IMR-90 (cell line): ENCODE measurements at regions not wholly inside any gene's neighbourhood (a gene's known extent, or its start where the extent isn't known, plus 50 kb on each side); places are given as distances from the start of the nearest gene placed in this dataset.

Source experiments
- ATAC-seq: fragments of 200-7000 bp; cut with Tn5 transposase; 2 replicates; pipeline ENCODE4 v1.9.1; 2020; ENCODE audit warnings: low read depth, mild to moderate bottlenecking, moderate library complexity
- BruUV-seq: library from RNA; stranded (reverse); fragments of 400-500 nt; replicated peaks from 2 replicates; lab custom pipeline; 2021; lab: Mats Ljungman, UMichigan
- CTCF ChIA-PET: fragments of 300-600 bp; formaldehyde crosslinking; extraction: SDS; loops from one replicate; lab custom pipeline; 2021; ENCODE audit warnings: antibody characterized with exemption; lab: Yijun Ruan, JAX
- POLR2A ChIA-PET: fragments of 300-600 bp; sonication (Branson Sonifier 250); formaldehyde crosslinking; loops from one replicate; lab custom pipeline; 2022; ENCODE audit warnings: antibody characterized with exemption; ENCODE audit not compliant: unreplicated experiment; lab: Charles Lee
- DNase-seq: peaks from one replicate; pipeline ENCODE4 v3.0.0; 2013
- H2AFZ ChIP-seq: replicated peaks from 2 replicates; pipeline ENCODE3; 2013; ENCODE audit warnings: low read length, mild to moderate bottlenecking; ENCODE audit not compliant: poor library complexity
- H2AK5ac ChIP-seq: 2 replicates; pipeline ENCODE4 v1.6.1; 2013; ENCODE audit warnings: low read depth, low read length, inconsistent platforms
- H2AK9ac ChIP-seq: replicated peaks from 2 replicates; pipeline ENCODE3; 2013; ENCODE audit warnings: mild to moderate bottlenecking, low read depth, low read length, moderate library complexity; ENCODE audit not compliant: poor library complexity
- H2BK120ac ChIP-seq: 2 replicates; pipeline ENCODE4 v1.6.1; 2013; ENCODE audit warnings: low read depth, low read length, inconsistent platforms
- H2BK15ac ChIP-seq: 3 replicates; pipeline ENCODE4 v1.6.1; 2013; ENCODE audit warnings: low read depth, low read length, inconsistent platforms
- H2BK20ac ChIP-seq: 2 replicates; pipeline ENCODE4 v1.6.1; 2013; ENCODE audit warnings: low read depth, mild to moderate bottlenecking, inconsistent platforms, low read length, moderate library complexity
- H2BK5ac ChIP-seq: 2 replicates; pipeline ENCODE4 v1.6.1; 2013; ENCODE audit warnings: mild to moderate bottlenecking, low read depth, low read length, inconsistent platforms; ENCODE audit not compliant: poor library complexity, severe bottlenecking
- H3K14ac ChIP-seq: replicated peaks from 2 replicates; pipeline ENCODE4 v1.6.1; 2013; ENCODE audit warnings: low read depth, low read length, inconsistent platforms
- H3K18ac ChIP-seq: 2 replicates; pipeline ENCODE4 v1.6.1; 2013; ENCODE audit warnings: low read depth, low read length, control low read depth
- H3K23ac ChIP-seq: 2 replicates; pipeline ENCODE4 v1.6.1; 2013; ENCODE audit warnings: low read depth, low read length, inconsistent platforms
- H3K27ac ChIP-seq: 2 replicates; pipeline ENCODE4 v1.5.1; 2013; ENCODE audit warnings: mild to moderate bottlenecking, control low read depth, low read length; ENCODE audit not compliant: insufficient read depth
- H3K27me3 ChIP-seq: 2 replicates; pipeline ENCODE4 v1.6.1; 2013; ENCODE audit warnings: low read length; ENCODE audit not compliant: control insufficient read depth, insufficient read depth
- H3K36me3 ChIP-seq: 2 replicates; pipeline ENCODE4 v1.6.1; 2013; ENCODE audit warnings: low read length, mixed read lengths; ENCODE audit not compliant: control insufficient read depth, insufficient read depth
- H3K4ac ChIP-seq: 2 replicates; pipeline ENCODE4 v1.6.1; 2013; ENCODE audit warnings: low read depth, low read length, inconsistent platforms
- H3K4me1 ChIP-seq: 2 replicates; pipeline ENCODE4 v1.6.1; 2013; ENCODE audit warnings: low read length, mixed read lengths; ENCODE audit not compliant: control insufficient read depth, insufficient read depth
- H3K4me2 ChIP-seq: 2 replicates; pipeline ENCODE4 v1.6.1; 2013; ENCODE audit warnings: low read depth, mild to moderate bottlenecking, control low read depth, low read length, moderate library complexity
- H3K4me3 ChIP-seq: 2 replicates; pipeline ENCODE4 v1.5.1; 2013; ENCODE audit warnings: low read depth, mild to moderate bottlenecking, control low read depth, low read length, moderate library complexity; ENCODE audit not compliant: insufficient read depth
- H3K56ac ChIP-seq: 2 replicates; pipeline ENCODE4 v1.6.1; 2013; ENCODE audit warnings: low read length, inconsistent platforms; ENCODE audit not compliant: insufficient read depth; ENCODE audit errors: extremely low read depth
- H3K79me1 ChIP-seq, 2 experiments: 2 replicates each; pipeline ENCODE4 v1.6.1; 2013; ENCODE audit warnings: low read length in 2 of 2, inconsistent platforms in 1 of 2, low read depth in 1 of 2
- H3K9ac ChIP-seq: 2 replicates; pipeline ENCODE4 v1.6.1; 2013; ENCODE audit warnings: low read depth, low read length, control low read depth
- H3K9me1 ChIP-seq: 2 replicates; pipeline ENCODE4 v1.6.1; 2013; ENCODE audit warnings: low read length, inconsistent platforms; ENCODE audit not compliant: insufficient read depth
- H3K9me3 ChIP-seq: 2 replicates; pipeline ENCODE4 v1.6.1; 2013; ENCODE audit warnings: low read length; ENCODE audit not compliant: control insufficient read depth, insufficient read depth
- H4K20me1 ChIP-seq: 2 replicates; pipeline ENCODE4 v1.6.1; 2013; ENCODE audit warnings: low read length, inconsistent platforms; ENCODE audit not compliant: insufficient read depth
- H4K5ac ChIP-seq: 2 replicates; pipeline ENCODE4 v1.6.1; 2013; ENCODE audit warnings: mild to moderate bottlenecking, low read depth, low read length, control low read depth
- H4K8ac ChIP-seq, 2 experiments: 2 replicates each; pipeline ENCODE4 v1.6.1; 2013; ENCODE audit warnings: low read depth in 2 of 2, low read length in 2 of 2, control low read depth in 1 of 2, inconsistent platforms in 1 of 2
- H4K91ac ChIP-seq: 2 replicates; pipeline ENCODE4 v1.6.1; 2013; ENCODE audit warnings: low read depth, low read length, inconsistent platforms; ENCODE audit not compliant: insufficient read depth
- ELK1 ChIP-seq: fragments of 150-350 bp; IDR thresholded peaks from 2 replicates; pipeline ENCODE4 v1.6.1; 2016; ENCODE audit warnings: low read depth, mild to moderate bottlenecking, low read length, moderate library complexity, borderline replicate concordance
- FOS ChIP-seq: fragments of 150-350 bp; IDR thresholded peaks from 2 replicates; pipeline ENCODE4 v1.6.1; 2016; ENCODE audit warnings: low read depth, low read length
- RAD21 ChIP-seq: IDR thresholded peaks from 2 replicates; pipeline ENCODE4 v1.6.1; 2012; ENCODE audit warnings: low read length, improper control_type of control experiment
- RFX5 ChIP-seq: IDR thresholded peaks from 2 replicates; pipeline ENCODE4 v1.8.0; 2012; ENCODE audit warnings: low read depth, mild to moderate bottlenecking, low read length, moderate library complexity
- WGBS, 2 experiments: methylation state at CpG; one replicate each; pipeline versions ENCODE4 v1.1.5 to v1.1.7; 2013; ENCODE audit warnings: missing lambda C conversion rate in 2 of 2; ENCODE audit not compliant: insufficient read length in 1 of 2; ENCODE audit errors: extremely low coverage in 2 of 2; 5-methylcytosine and 5-hydroxymethylcytosine counted together
- dilution Hi-C: fragments of 300-500 bp; cut with HindIII; formaldehyde crosslinking; loops from one replicate; pipeline ENCODE4 v1.14.3; 2018; ENCODE audit warnings: low sequenced_read_pairs; ENCODE audit not compliant: unreplicated experiment
- in situ Hi-C: fragments of 300-500 bp; cut with MboI; formaldehyde crosslinking; loops from 3 replicates; pipeline ENCODE4 v1.14.3; 2019; ENCODE audit warnings: low sequenced_read_pairs, inconsistent platforms, mixed read lengths
- intact Hi-C: fragments of 100-400 bp; cut with micrococcal nuclease; formaldehyde crosslinking; loops from 2 replicates; pipeline ENCODE4 v1.10.0; 2022

GRCh38 chr1:182191381-182192115 is 130.0 kb upstream of the ZNF648 start:
- Histone ChIP-seq H3K56ac (no peak overlapping the region), H3K4me1 (no peaks in the 10 kb centered on the region), H3K9ac (no peak overlapping the region), H3K9me3 (no peaks in the 10 kb centered on the region), H2BK120ac (no peak overlapping the region), H2AK9ac (no peak overlapping the region), H3K23ac (no peak overlapping the region), H3K4me2 (no peak overlapping the region), H2BK20ac (no peak overlapping the region), H3K36me3 (no peaks in the 10 kb centered on the region), H4K91ac (no peak overlapping the region), H4K20me1 (no peaks in the 10 kb centered on the region), H3K14ac (no peak overlapping the region), H3K9me1 (no peaks in the 10 kb centered on the region), H3K18ac (no peak overlapping the region), H4K8ac (no peak overlapping the region), H3K79me1 (no peaks in the 10 kb centered on the region), H2AFZ (no peak overlapping the region), H3K4me3 (no peak overlapping the region), H2BK15ac (no peak overlapping the region), H3K27ac (no peak overlapping the region), H2AK5ac (no peak overlapping the region), H2BK5ac (no peak overlapping the region), H3K4ac (no peak overlapping the region), H3K27me3 (no peaks in the 10 kb centered on the region), H4K5ac (no peak overlapping the region)
- BruUV-seq = no TSS peak
- CTCF ChIA-PET = no interaction called here
- in situ Hi-C loops (no loop called here), dilution Hi-C loops (no loop called here), intact Hi-C loops (no loop called here)
- DNase-seq = no peak
- POLR2A ChIA-PET = no interaction called here
- ATAC-seq = no peak
- TF ChIP-seq ELK1 = no peak
- no peak for TF ChIP-seq FOS
- no peak for TF ChIP-seq RAD21
- TF ChIP-seq RFX5 = no peak
- no CpG with 5 or more reads among the region's 2 CpGs for WGBS, 2 experiments
